Neural progenitor cell (in vitro differentiated cells): ENCODE measurements at regions not wholly inside any gene's neighbourhood (a gene's known extent, or its start where the extent isn't known, plus 50 kb on each side); places are given as distances from the start of the nearest gene placed in this dataset.
A peak's percentile ranks its signal among the peaks of the same experiment; 100 is the strongest.

Source experiments
- DNase-seq: peaks from one replicate; pipeline ENCODE4 v3.0.0-alpha.2; 2016; ENCODE audit warnings: low spot score
- H2AFZ ChIP-seq: fragments of 200-600 bp; sonication (generic); replicated peaks from 2 replicates; pipeline ENCODE4 v1.6.1; 2016; ENCODE audit warnings: antibody characterized with exemption
- H3F3A ChIP-seq: fragments of 200-600 bp; sonication (generic); 2 replicates; pipeline ENCODE4 v1.6.1; 2016; ENCODE audit warnings: antibody characterized with exemption, low read depth
- H3K27ac ChIP-seq: fragments of 200-600 bp; sonication (generic); 2 replicates; pipeline ENCODE4 v1.5.1; 2016; ENCODE audit warnings: mild to moderate bottlenecking
- H3K27me3 ChIP-seq: fragments of 200-600 bp; sonication (generic); 2 replicates; pipeline ENCODE4 v1.6.1; 2016; ENCODE audit warnings: mild to moderate bottlenecking, moderate library complexity
- H3K36me3 ChIP-seq: fragments of 200-600 bp; sonication (generic); 2 replicates; pipeline ENCODE4 v1.5.1; 2016
- H3K4me1 ChIP-seq: fragments of 200-600 bp; sonication (generic); 2 replicates; pipeline ENCODE4 v1.6.1; 2016; ENCODE audit warnings: mixed run types
- H3K4me2 ChIP-seq: fragments of 200-600 bp; sonication (generic); 2 replicates; pipeline ENCODE4 v1.6.1; 2016
- H3K4me3 ChIP-seq: fragments of 200-600 bp; sonication (generic); 2 replicates; pipeline ENCODE4 v1.5.1; 2016
- H3K79me2 ChIP-seq: fragments of 200-600 bp; sonication (generic); 2 replicates; pipeline ENCODE4 v1.6.1; 2016; ENCODE audit warnings: low read depth
- H3K9ac ChIP-seq: fragments of 200-600 bp; sonication (generic); 2 replicates; pipeline ENCODE4 v1.6.1; 2016
- H3K9me3 ChIP-seq: fragments of 200-600 bp; sonication (generic); 2 replicates; pipeline ENCODE4 v1.5.1; 2016; ENCODE audit warnings: low read depth
- H4K20me1 ChIP-seq: fragments of 200-600 bp; sonication (generic); 2 replicates; pipeline ENCODE4 v1.6.1; 2016; ENCODE audit warnings: low read depth
- H3K27ac Mint-ChIP-seq: 3 replicates; pipeline ENCODE4 v1.8.0; 2021; ENCODE audit warnings: mixed read lengths
- H3K27me3 Mint-ChIP-seq: 2 replicates; pipeline ENCODE4 v1.8.0; 2022; ENCODE audit warnings: low read depth, mild to moderate bottlenecking, inconsistent platforms, moderate library complexity, mixed read lengths; ENCODE audit not compliant: insufficient read depth
- H3K36me3 Mint-ChIP-seq: 3 replicates; pipeline ENCODE4 v1.8.0; 2021; ENCODE audit warnings: mixed read lengths
- H3K4me1 Mint-ChIP-seq: 3 replicates; pipeline ENCODE4 v1.8.0; 2021; ENCODE audit warnings: mixed read lengths
- H3K4me3 Mint-ChIP-seq: 3 replicates; pipeline ENCODE4 v1.8.0; 2021; ENCODE audit warnings: mild to moderate bottlenecking, moderate library complexity, mixed read lengths
- H3K9me3 Mint-ChIP-seq: 3 replicates; pipeline ENCODE4 v1.8.0; 2020; ENCODE audit warnings: mixed read lengths
- CTCF ChIP-seq: fragments of 200-600 bp; sonication (generic); IDR thresholded peaks from 2 replicates; pipeline ENCODE4 v1.5.1; 2017; ENCODE audit warnings: antibody characterized with exemption, mild to moderate bottlenecking
- EZH2 ChIP-seq: fragments of 200-600 bp; sonication (generic); IDR thresholded peaks from 2 replicates; pipeline ENCODE4 v1.6.1; 2017; ENCODE audit warnings: antibody characterized with exemption, mild to moderate bottlenecking, moderate library complexity
- EZH2phosphoT487 ChIP-seq: fragments of 200-600 bp; sonication (generic); IDR thresholded peaks from 2 replicates; pipeline ENCODE4 v1.6.1; 2017; ENCODE audit warnings: antibody characterized with exemption

- Mint-ChIP-seq H3K27ac (no peak overlapping the region), H3K4me1 (no peaks in the 10 kb centered on the region), H3K9me3 (no peaks in the 10 kb centered on the region), H3K36me3 (no peaks in the 10 kb centered on the region), H3K27me3 (no peaks in the 10 kb centered on the region), H3K4me3 (no peak overlapping the region)
- no peaks in the 10 kb centered on the region for H4K20me1 ChIP-seq
- H3K4me2 ChIP-seq, result no peak overlapping the region
- no peaks in the 10 kb centered on the region for H3K79me2 ChIP-seq
- H3F3A ChIP-seq, result no peaks in the 10 kb centered on the region
- no peak for TF ChIP-seq EZH2phosphoT487
- TF ChIP-seq EZH2, result no peak
- TF ChIP-seq CTCF, result no peak
- no peaks in the 10 kb centered on the region for H3K27me3 ChIP-seq
- H3K9me3 ChIP-seq, result no peaks in the 10 kb centered on the region
- H3K36me3 ChIP-seq, result no peaks in the 10 kb centered on the region
- no peak overlapping the region for H3K4me3 ChIP-seq
- H2AFZ ChIP-seq, result no peak overlapping the region
- no peak overlapping the region for H3K27ac ChIP-seq
- no peak for DNase-seq
- no peak overlapping the region for H3K9ac ChIP-seq
- H3K4me1 ChIP-seq, result no peaks in the 10 kb centered on the region
Measured at GRCh38 chr4:132770776-132771175, 378.3 kb upstream of the PCDH10 start.

DNA sequence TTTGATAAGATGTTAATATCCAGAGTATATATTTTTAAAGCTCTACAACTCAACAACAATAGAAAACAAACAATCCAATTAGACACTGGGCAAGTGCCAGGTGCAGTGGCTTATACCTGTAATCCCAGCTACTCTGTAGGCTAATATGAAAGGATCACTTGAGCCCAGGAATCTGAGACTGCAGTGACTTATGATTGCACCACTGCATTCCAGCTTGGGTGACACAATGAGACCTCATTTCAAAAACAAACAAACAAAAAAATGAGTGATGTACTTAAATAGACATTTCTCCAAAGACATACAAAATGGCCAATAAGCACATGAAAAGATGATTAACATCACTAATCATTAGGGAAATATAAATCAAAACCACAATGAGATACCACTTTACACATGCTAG, 356.8 kb upstream of the PCDH10 start:
- Mint-ChIP-seq H3K27me3 (peaks cover 2% of the 10 kb centered on the region), H3K9me3 (peaks cover 11% of the 10 kb centered on the region), H3K4me3 (no peak overlapping the region), H3K27ac (no peak overlapping the region), H3K4me1 (peaks cover 9% of the 10 kb centered on the region), H3K36me3 (no peaks in the 10 kb centered on the region)
- H3K36me3 ChIP-seq, result no peaks in the 10 kb centered on the region
- H3K9me3 ChIP-seq, result no peaks in the 10 kb centered on the region
- no peak overlapping the region for H2AFZ ChIP-seq
- H4K20me1 ChIP-seq, result no peaks in the 10 kb centered on the region
- H3K79me2 ChIP-seq, result no peaks in the 10 kb centered on the region
- no peaks in the 10 kb centered on the region for H3F3A ChIP-seq
- no peak overlapping the region for H3K9ac ChIP-seq
- no peak for TF ChIP-seq CTCF
- TF ChIP-seq EZH2, result no peak
- TF ChIP-seq EZH2phosphoT487, result no peak
- no peak overlapping the region for H3K4me3 ChIP-seq
- H3K27me3 ChIP-seq, result no peaks in the 10 kb centered on the region
- peaks cover 23% of the 10 kb centered on the region for H3K4me1 ChIP-seq
- H3K4me2 ChIP-seq, result no peak overlapping the region
- no peak overlapping the region for H3K27ac ChIP-seq
- no peak for DNase-seq

- H3F3A ChIP-seq, result no peaks in the 10 kb centered on the region
- no peak overlapping the region for H3K27ac ChIP-seq
- Mint-ChIP-seq H3K4me3 (no peak overlapping the region), H3K36me3 (no peaks in the 10 kb centered on the region), H3K4me1 (peaks cover 14% of the 10 kb centered on the region), H3K9me3 (peaks cover 6% of the 10 kb centered on the region), H3K27ac (no peak overlapping the region), H3K27me3 (no peaks in the 10 kb centered on the region)
- peaks cover 16% of the 10 kb centered on the region for H3K4me1 ChIP-seq
- H3K27me3 ChIP-seq, result no peaks in the 10 kb centered on the region
- H3K4me2 ChIP-seq, result no peak overlapping the region
- H4K20me1 ChIP-seq, result no peaks in the 10 kb centered on the region
- no peak overlapping the region for H2AFZ ChIP-seq
- no peak overlapping the region for H3K4me3 ChIP-seq
- TF ChIP-seq CTCF, result no peak
- no peak for TF ChIP-seq EZH2
- TF ChIP-seq EZH2phosphoT487, result no peak
- H3K79me2 ChIP-seq, result no peaks in the 10 kb centered on the region
- peak; percentile 51 for DNase-seq
- H3K9ac ChIP-seq, result no peak overlapping the region
- H3K9me3 ChIP-seq, result no peaks in the 10 kb centered on the region
- no peaks in the 10 kb centered on the region for H3K36me3 ChIP-seq
Measured at GRCh38 chr4:132797856-132798255, 351.2 kb upstream of the PCDH10 start.
